NCI-H1436 treated with DMSO at 0.1 percent for 48 hours (cell line): ENCODE measurements at regions not wholly inside any gene's neighbourhood (a gene's known extent, or its start where the extent isn't known, plus 50 kb on each side); places are given as distances from the start of the nearest gene placed in this dataset.

Source experiments
- DNase-seq: peaks from one replicate; lab custom pipeline; 2025; lab: John Stamatoyannopoulos, UW

DNA sequence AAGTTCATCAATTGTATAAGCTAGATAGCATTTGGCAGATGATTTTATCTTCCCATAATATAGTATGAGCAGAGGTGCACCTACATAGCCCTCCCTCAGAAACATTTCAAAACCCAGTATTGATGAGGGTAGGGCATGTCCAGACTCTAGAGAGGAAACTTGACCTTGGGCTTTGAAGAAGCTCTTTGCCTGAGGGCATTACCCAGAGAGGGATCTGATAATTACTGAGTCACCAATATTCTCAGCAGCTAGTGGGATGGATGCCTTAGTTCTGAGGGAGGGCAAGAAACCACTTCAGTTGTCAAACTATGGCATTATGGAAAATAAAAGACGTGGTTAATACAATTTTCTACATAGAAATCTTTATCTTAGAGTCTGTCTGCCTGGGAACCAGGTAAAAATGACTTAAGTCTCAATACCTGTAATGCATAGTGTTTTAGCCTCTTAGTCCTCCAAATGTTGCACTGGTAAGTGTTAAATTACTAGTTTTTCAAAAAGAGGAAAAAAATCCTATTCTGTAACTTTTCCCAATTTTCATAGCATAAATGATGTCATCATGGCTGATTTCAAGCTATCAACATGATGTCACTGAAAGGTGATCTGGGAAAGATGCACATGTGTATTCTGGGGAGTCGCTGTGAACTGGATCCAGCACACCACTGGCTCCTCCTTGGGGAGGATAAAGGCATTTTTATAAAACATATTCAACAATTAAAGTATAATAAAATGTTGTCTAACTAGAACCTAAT is 809.0 kb downstream of the KCTD16 start:
- no peak for DNase-seq

DNA sequence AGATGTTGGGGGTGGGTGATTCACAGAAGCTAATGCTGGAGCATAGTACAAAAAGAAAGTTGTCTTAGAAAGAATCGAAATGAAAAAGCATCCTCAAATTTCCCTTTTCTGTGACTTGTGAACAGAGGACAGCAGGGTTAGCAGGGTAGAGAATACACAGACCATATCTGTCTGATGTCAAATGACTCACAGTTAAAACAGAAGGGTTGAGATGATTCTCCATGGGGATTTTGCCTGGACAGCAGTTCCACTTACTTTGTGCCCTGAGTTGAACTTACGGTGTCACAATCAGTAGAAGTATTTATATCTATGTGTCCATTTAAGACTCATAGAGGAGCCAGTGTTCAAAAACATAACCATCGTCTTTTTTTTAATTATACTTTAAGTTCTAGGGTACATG is 801.6 kb downstream of the KCTD16 start:
- DNase-seq, result no peak

DNA sequence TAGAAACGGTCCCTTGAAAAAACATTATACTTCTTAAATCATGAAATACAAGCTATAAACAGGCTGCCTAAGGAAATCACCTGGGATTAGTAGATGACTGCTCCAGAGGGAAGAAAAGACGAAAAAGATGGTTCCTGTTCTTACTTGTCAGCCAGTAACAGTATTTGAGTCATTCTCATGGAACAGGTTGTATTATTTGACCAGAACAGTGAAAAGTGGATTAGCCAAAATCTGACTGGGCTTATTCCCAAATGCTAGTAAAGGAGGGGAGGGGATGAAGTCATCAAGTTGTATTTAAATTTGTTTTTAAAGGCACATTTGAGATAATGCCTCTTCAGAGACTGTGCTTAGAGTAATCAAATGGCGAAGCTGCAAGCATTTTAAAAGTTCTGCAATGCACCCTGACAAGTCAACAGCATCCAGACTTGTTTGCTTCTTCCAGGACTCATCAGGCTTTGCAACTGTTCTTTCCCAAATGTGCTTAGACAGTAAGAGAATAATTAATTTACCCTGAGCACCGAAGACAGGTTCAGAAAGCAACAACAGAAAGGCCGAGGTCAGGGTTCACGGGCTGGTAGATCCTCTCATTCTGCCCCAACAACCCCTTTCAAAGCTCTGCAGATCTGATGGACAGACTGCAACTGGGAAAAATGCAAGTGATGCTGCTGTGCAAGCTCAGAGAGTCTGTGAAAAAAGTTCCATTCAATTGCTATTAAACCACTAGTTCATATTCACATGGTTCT is 800.6 kb downstream of the KCTD16 start:
- DNase-seq, result no peak

DNA sequence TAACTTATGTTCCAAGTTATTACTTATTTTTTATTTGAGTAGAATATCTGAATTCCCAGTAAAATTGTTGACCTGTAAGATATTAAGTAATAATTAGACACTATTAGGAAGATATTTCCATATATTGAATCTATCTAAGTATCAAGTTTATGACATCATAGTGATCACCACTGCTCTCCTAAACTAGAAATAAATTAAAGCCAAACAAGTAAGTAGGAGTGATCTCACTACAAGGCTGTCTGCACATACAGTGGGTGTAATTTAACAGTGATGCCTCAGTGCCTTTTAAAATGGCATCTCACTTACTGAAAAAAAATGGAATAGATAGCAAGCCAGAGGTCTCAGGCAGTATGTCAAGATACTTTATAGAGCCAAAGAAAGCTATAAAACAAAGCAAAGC is 789.6 kb downstream of the KCTD16 start:
- DNase-seq, result no peak

DNA sequence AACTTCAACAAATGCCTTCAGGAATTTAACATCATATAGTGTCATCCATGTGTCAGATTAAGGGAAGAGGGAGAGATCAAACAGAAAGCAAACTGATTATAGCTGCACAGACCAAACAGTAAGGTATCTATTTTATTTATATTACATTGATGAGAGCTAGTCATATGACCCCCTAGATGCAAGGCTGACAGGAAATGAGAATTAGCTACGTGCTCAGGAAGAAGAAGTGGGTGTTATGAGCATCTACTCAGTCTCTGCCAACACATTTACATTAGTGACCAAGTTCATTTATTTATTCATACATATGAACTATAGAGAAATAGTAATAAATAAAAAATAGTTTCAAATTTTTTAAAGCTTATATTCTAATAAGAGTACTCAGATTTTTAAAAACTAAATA is 787.3 kb downstream of the KCTD16 start:
- no peak for DNase-seq

DNA sequence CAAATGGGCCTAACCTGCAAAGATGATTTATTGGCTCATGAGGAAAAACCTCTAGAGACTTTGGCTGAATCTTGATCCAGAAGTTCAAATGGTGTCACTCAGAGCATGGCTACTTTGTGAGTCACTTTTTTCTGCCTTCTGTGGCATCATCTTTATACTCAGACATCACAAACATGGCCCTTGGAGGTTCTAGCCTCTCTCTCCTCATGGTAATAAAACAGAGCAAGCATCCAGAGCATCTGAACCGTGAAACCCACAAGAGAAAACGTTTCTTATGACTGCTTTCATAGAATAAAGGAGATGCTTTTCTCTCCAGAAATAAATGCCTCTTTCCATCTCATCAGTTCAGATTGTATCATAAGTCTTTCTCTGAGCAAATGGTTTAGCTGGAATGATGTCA is 780.3 kb downstream of the KCTD16 start:
- no peak for DNase-seq

DNA sequence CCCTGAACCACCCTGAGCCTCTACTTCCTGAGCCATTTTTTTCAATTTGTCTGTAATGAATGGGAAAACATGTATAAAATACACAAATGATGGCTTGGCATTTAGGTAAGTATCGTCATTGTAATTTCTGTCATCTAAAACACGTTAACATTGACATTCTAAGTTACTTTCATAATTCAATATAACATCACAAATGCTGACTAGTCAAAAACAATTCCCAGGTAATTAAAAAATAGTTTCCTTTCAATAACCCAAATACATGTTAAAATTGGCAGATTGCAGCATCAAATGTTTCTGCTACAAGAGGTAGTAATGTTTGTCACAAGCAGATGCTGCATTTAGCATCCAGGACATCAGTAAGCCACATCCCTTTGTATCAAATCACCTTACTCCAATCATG is 776.4 kb downstream of the KCTD16 start:
- no peak for DNase-seq

DNA sequence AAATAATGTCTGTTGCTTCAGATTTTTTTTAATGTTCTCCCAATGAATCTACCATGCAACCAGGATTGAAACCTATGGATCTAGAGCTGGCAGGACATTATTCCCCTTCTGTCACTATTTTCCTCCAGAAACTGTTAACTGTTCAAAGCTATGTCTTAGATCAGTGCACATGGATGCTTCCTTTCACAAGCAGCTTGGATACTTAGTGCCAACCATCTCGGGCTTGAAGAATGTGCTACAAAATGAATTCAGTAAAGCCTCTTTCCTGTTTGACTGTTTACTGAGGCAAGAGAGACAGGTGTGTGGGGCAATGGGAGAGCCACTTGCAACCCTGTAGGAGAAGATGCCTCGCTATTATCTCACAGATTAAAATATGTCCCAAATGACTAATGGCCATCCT is 774.8 kb downstream of the KCTD16 start:
- no peak for DNase-seq

DNA sequence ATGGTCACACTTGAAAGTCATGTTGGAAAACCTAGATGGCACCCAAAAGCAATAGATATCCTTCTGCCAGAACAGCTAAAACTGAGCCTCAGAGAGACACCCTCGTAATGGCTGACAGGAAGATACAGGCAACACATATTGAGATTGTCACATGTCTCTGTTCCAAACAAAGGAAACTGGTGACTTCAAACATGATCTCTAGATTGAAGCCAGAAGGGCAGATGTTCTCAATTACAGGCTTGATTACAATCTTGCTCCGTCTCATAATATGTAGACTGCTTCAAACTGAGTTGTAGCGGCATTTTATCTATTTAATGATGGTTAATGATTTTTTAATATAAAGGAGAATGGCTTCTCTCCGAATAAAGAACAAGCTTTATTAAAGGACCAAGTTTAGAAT is 774.3 kb downstream of the KCTD16 start:
- DNase-seq, result no peak

DNA sequence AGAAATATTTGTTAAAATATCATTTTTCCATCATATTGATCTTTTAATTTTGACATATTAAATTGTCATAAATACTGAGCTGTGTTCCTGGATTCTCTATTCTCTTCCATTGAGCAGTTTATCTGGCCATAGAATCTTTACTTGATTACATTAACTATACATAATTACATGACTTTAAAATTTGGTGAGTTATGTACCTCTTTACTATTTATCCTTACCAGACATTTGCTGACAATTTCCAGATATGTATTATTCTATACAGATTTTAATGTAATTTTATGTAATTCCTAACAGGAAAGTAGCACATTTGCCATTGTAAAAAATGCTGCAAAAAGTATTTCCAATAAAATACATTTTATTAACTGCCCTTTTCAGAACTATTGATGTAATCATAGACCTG is 770.3 kb downstream of the KCTD16 start:
- no peak for DNase-seq

DNA sequence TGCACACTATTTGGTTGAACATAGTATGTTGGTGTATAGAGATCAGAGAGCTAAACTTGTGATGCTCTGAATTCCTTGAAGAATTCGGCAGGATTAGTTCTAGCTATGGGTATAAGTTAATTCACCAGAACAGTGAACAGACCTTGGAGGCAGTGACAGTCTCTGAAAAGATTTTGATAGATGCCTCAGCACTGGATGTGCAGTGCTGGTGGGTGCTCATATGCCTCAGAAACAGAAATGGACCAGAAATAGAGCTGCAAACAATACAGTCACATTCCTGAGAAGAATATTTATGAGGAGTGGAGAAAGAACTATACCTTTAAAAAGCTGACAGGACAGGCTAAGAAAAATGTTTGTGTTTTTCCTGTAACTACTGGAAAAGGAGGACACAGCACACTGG is 747.7 kb downstream of the KCTD16 start:
- no peak for DNase-seq

DNA sequence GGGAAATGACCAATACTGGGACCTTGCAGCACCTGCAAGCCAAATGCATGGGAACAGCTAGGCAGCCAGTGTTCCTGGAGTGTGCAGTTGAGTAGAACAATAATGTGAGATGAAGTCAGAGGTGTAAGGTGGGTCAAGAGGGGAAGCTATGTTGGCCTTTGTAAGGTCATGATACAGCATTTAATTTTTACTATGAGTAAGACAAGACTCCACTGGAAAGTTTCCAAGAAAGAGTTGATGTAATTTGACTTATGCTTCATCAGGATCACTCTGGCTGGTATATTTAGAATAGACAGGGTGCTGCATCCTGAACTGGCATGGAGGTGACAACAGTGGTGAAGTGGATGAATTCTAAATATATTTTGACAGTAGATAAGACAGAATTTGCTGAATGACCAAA is 744.8 kb downstream of the KCTD16 start:
- no peak for DNase-seq

DNA sequence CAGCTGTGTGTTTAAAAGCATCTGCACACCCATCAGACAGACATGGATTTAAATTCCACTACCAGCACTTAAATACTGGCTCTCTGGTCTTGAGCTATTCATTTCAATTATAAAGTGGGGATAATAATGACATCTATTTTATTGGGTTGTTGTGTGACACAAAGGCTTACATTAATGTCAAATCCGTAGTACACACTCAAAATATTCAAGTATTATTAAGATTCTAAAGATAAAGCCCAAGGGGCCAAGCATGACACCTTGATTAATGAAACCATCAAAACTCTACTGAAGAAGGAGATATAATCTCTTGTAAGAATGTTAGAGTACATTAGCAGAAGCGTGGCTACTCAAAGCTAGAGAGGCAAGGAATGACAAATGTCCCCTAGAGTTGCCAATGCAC is 743.0 kb downstream of the KCTD16 start:
- DNase-seq, result no peak

DNA sequence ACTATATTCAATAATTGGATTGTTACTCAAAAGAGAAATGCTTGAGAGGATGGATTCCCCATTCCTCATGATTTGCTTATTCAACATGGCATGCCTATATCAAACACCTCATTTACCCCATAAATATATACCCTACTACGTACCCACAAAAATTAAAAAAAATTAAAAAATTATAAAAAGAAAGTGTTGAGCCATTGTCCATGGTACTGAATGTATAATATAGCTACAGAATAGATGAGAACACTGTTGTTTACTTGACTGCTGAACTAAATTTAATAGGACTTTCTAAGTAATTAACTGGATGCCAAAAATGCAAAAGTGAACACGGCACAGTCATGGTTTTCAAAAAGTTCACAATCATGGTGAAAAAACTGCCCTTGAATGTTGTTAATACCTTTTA is 725.8 kb downstream of the KCTD16 start:
- no peak for DNase-seq

DNA sequence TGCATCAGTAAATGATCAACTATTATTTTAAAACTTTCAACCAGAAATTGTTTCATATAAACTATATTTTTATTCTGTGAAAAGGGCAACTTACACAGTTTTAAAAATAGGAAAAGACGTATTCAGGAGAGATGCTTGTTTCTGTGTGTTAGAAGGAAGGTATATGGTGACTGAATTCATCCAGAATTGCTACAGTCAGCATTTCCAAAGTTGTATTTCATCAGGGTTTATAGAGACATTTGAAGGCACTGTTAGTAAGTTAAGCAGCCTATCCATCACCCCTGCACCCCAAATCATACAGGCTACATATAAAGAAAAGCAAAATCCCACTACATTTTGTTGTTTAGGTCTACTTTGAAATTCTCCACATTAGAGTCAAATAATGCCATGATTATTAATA is 716.0 kb downstream of the KCTD16 start:
- no peak for DNase-seq

DNA sequence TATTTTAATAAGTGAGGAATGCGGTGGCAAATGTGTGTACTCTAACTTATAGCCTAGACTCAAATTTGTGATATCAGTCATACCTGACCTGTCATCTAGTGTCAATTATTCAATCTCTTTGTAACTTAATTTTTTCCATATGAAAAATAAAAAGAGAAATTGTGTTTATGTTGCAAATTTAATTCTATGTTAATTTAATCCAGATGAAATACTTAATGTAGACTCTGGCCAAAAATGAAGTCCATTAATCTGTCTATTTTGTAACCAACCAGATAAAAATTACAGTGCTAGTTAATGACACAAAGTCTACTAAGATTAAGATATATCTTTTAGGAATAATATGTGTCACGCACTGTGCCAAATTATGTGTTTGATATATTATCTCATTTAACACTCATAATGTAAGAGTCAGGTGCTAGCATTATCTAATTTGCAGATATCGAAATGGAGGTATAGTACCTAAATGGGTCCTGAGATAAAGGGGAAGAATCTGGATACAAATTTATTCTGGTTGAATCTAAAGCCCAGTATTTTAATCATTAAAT is 712.1 kb downstream of the KCTD16 start:
- DNase-seq, result no peak

DNA sequence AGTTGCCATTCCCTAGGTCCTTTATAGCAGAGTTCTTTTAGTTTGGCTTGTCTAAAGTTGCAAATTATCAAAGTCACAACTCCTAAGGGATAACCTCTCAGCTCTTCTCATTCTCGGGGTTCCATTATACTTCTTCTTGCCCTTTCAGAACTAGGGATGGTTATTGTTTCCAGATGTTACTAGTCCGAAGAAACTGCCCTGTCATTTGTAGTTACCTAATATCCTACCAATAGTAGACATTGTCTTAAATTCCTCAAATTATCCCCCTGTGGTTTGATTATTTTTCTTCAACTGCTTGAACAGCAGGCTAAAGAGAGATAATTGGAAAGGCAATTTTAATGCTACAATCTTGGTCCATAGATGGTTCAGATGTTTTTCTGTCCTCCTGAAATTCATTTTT is 709.8 kb downstream of the KCTD16 start:
- DNase-seq, result no peak

DNA sequence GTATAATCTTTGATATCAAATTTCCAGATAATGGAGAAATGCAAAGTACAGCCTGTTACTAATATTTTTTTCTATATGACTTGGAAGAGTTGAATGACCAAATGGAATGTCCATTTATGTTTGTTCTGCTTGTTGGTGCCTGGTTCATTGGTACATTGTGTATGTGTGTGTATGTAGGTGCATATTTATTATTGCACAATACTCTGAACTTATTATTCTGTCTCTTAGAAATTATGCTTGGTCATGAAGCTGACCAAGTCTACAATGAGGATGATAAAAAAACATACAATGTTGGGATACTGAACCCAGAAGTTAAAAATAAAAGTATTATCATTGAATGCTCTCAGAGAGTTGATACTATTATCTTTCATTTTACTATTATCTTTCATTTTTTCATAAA is 706.3 kb downstream of the KCTD16 start:
- no peak for DNase-seq

DNA sequence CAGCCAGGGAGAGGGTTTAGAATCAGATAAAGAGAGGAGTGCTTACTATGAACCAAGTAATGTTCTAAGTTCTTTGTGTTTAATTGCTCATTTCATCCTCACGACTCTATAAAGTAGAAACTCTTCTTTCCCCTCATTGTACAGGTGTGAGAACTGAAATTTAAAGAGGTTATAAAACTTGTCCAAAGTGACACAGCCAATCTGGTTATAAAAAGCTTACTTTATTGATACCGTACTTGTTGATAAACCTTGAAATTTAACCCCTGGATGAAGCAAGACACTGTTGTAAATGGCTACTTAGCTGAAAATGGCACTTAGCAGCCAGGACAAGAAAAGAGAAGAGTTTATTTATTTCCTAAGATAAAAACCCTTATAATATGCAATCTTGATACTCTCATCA is 702.4 kb downstream of the KCTD16 start:
- no peak for DNase-seq

DNA sequence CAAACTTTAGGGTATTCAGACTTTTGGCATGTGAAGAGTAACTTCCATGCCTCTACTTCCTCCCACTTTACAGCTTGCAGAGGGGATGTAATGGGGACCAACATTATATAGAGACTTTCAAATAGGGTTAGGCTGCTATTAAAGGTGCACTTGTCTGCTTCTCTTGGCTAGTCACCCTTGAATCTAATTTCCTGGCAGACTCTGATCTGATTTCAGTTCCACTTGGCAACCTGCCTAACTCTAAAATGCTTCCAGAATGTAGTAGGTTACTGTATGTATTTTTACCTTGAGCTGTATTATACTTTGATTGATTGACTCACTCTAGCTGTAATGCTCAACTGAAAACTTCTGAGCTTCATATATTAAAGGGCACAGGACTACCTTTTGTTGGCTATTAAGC is 693.4 kb downstream of the KCTD16 start:
- no peak for DNase-seq

DNA sequence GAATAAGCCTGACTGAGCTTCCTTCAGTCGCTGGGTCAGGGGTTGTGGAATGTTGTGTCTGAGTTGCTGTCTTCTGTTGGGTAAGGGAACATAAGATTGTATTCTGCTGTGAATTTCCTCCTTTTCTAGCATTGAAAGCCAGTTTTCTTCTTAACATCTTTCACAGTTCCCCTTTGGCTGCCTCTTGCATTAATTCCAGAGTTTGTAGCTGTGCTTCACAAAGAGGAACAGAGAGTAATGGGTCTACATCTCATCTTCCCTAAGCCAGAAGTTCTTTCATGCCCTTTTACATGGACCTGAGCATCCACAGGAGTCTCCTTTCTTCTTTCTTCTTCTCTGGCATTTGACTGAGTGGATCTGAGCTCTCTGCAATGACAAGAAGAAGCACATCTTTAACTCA is 686.8 kb downstream of the KCTD16 start:
- DNase-seq, result no peak

DNA sequence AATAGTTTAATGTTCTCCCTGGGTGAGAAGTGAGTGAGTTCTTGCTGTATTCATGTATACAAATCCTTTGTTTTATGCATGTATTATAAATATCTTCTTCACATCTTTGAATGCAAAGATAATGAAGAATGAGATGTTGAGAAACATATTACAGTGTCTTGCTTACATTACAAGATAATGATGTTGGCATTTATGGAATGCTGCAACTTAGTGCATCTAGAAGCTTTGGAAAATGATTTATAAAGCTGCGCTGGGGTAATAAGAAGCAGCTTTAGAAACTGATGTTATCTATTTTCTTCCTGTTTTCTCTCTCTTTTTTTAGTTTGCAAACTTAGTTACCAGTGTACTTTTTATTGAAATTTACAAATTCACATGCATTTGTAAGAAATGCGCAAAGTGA is 673.4 kb downstream of the KCTD16 start:
- DNase-seq, result no peak

DNA sequence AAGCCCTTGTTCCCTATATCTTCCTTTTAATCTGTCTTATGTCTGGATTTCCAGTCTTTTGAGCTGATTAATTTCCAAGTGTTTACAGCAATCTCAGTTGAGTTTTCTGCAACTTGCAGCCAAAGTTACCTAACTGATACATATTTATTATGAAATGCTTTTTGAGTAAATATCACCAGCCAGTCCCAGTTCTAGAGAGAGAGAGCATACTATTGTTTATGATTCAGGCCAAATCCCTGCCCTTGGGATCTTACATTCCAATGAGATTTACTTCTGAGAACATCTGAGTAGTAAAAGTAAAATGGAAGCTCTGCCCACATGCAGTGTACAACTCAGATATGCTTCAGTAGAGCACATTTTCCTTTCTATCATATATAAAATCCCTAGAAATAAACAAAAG is 661.7 kb downstream of the KCTD16 start:
- no peak for DNase-seq

DNA sequence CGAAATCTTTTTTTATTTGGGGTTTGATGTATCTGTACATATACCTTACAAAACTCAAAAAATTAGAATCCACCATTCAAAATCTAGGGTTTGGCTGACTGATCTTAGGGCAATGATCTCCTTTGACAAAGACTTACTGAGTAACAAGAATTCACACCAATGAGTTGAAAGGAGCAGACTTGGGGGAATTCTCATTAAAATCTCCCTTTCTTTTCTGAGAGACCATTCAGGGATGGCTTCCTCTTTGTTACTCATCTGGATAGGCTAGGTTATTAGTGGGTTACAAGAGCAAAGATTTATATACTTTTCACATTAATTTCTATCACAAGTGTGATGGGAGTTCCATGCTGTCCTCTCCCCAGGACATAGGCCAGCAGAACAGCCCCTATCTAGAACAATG is 661.0 kb downstream of the KCTD16 start:
- DNase-seq, result no peak
